AML-193 (cell line): ENCODE measurements at regions not wholly inside any gene's neighbourhood (a gene's known extent, or its start where the extent isn't known, plus 50 kb on each side); places are given as distances from the start of the nearest gene placed in this dataset.
A peak's percentile ranks its signal among the peaks of the same experiment; 100 is the strongest.
"Not testable (repeated sequence)": the region's sequence is repeated elsewhere in the genome, so short reads cannot be mapped to it uniquely, and the experiment has no call there.

ENCODE experiments used
- DNase-seq, 2 experiments: peaks; one replicate each; lab custom pipeline; 2025; lab: John Stamatoyannopoulos, UW

- no peak for DNase-seq
These were observed 136.1 kb downstream of the DISP1 start for GRCh38 chr1:222950892-222951291.

DNA sequence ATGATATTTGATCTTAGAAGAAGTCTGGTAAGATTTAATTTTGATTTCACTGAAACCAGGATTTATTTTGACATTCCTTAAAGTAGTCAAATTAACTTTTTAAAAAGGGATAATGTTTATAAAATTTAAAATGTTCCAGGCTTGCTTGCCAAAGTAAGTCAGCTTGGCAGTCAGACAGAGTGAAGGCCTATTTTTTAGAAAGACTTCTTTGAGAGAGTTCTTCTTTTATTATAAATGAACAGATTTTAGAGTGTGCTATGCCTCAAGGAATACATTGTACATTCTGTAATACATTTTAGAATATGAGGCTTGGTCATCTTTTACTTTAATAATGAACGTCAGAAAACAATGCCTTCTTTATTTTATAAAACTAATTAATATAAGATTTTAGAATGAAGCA is 138.7 kb downstream of the DISP1 start:
- DNase-seq, result no peak

- DNase-seq, result no peak
These were observed 141.1 kb downstream of the DISP1 start for GRCh38 chr1:222955964-222956363.

GRCh38 chr1:222956601-222957000 is 141.8 kb downstream of the DISP1 start:
- no peak for DNase-seq

DNA sequence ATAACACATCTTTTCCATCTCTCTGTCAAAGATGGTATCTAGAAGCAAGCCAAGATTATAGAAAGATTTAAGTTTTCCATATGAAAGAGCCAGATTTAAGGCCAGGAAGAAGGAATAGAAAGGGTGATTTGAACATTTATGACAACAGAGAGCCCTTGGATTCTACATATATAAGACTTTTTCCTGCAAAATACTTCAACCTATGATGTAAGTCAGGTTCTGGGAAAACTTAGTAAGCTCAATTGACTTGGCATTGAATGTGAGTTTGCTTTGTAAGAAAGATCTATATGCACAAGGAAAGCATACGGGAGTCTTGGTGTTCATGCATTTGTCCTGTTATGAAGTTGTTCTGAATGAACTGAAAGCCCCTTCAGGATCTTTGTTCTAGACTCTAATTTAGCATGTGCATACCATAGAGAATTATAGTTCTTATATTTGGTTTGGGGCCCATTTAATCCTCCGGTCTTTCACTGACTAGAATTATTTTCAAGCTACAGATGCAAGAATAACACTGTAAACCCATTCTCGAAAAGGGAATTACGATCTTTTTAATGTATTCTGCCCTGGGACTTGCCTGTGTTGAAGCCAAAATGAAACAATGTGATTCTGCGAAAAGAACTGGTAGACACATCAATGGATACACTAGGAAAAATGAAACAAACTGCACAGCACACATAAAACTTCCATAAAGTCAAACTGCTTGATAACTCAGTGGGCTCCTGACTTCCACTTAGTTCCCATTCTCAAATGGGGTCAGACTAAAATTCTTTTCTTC is 152.8 kb downstream of the DISP1 start:
- DNase-seq, result no peak

DNA sequence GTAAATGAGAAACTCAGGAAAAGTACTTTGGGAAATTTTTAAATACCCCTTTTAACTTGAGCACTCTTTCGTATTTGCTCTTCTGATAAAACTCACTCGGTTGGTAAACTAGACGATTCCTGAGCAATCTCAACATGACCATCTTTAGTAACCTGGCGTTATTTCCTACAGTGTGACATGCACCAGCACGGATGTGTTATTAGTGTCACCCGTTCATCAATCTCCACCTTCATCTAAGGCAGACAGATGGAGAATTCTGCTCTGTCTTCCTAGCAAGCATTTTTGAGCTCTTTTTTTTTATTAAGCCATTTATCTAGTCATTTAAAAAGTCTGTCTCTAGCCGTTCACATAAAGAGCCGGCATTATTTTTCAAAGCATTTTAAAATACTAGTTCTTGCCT is 155.2 kb downstream of the DISP1 start:
- no peak for DNase-seq

GRCh38 chr1:222970711-222971110 is 155.9 kb downstream of the DISP1 start:
- DNase-seq, result no peak

- no peak for DNase-seq
These were observed 156.3 kb downstream of the DISP1 start for GRCh38 chr1:222971146-222971545.

- no peak for DNase-seq
These were observed 158.7 kb downstream of the DISP1 start for GRCh38 chr1:222973561-222973960.

DNA sequence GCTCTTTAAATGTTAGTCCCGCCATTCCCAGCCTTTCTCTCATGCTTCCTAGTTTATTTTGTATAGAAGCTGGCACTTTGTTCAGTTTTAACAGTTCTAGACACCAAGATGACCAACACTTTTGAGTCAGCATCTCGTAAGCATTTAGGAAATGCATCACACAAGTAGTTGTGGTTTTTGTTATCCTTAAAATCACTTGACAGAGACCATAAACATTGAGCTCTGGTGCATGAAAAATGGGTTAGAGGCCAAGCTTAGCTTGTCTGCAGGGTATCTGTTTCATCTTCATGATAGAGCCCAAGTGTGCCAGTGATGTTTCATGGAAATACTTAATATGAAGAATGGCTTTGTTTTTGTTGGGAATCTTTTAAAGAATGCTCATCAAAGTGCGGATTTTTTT is 159.7 kb downstream of the DISP1 start:
- DNase-seq, result no peak

GRCh38 chr1:222975472-222976122 is 160.8 kb downstream of the DISP1 start:
- no peak for DNase-seq

DNA sequence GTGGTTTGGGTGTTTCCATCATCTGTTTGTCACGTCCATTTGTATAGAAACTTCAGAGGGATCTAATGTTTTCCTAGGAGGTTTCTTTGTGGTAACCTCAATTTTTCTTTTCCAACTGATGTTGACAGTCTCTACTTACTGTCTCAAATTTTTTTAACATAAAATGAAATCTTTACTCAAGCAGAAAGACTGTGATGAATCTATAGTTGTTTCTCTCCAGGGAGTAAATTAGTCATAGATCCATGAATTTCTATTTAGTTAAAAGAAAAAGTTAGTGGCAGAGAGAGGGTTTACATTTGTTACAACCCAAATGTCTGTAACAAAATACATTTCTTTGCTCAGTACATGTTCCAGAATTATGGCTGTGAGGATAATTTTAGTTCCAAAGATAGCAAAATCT is 161.6 kb downstream of the DISP1 start:
- no peak for DNase-seq

GRCh38 chr1:222977294-222977693 is 162.5 kb downstream of the DISP1 start:
- not testable (repeated sequence) for DNase-seq

- no peak for DNase-seq
These were observed 163.5 kb downstream of the TLR5 start for GRCh38 chr1:222979561-222979960.

DNA sequence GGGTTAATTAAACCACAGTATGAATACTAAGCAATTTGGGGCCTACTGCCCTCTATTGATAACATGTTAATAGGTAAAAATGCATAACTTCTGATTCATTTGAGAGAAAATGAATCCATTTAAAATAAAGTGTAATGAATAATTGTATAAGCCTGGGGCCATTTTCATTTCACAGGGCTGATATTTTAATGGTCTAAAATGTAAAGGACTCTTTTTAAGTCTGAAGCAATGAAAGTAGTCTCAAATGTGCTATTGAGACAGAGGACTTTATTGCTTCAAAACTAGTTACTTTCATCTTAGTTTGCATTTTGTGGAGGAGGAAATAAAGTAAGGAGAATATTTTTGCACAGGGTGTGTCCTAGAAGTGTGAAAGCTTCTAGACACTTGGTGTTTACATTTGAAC is 155.4 kb downstream of the TLR5 start:
- no peak for DNase-seq

GRCh38 chr1:222989443-222989842 is 153.6 kb downstream of the TLR5 start:
- no peak for DNase-seq

DNA sequence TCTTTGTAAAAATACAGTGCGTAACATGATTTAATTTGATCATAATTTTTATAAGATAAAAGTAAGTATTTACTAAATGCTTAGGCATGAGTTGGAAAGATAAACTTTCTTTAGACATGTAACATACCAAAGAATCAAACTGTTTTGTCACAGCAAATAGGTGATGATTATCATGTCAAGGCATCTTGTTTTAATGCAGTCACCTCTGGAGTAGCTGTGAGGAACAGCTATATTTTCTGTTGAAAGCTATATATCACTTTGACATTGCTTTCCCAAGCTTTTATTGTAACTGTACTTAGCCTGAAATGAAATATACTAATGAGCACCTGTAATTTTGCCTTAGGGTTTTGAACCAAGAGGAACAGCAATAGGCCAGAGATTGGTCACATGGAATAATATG is 151.9 kb downstream of the TLR5 start:
- no peak for DNase-seq

DNA sequence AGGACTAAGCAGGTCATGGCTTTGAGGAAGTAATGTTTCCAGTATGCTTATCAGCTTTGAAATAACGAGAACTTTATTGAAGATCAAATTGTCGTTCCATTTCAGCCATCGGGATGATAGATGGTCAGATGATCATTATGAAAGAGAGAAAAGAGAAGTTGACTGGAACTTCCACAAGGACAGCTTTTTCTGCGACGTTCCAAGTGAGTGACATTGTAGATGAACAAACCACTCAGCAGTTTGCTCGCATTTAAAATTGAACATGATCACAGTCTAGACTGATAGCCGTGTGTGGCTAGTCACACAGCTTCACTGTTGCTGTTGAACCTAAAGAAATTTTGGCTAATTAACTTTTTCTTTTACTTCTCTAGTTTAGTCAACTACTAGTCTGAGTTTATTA is 151.1 kb downstream of the TLR5 start:
- no peak for DNase-seq

DNA sequence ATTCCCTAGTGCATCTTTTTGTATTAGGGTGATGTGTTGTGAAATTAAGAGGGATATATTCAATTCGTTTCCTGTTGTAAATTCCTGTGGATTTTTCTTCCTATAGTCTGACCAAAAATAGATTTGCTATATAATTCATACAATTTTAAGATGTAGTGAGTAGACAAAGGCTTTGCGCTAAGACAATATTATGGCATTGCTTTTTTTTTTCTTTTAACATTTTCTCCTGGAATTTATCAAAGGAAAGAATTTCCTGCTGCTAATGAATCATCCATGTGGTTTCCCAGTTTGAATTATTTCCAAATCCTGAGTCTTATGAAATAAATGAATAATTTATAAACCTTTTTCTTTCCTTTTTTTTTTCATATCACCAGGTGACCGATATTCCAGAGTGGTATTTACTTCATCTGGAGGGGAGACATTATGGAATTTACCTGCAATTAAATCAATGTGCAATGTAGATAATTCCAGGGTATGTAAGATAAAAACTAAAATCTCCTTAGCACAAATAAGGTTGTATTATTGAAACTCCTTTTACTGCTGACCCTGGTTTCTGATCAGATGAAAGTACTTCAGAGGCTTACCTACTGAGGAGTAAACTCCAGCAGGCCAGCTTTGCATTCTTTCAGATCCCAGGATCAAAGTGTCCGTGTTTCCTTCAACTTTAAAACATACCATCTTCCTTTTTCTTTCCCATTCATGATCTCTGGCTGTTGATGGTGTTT is 148.4 kb downstream of the TLR5 start:
- no peak for DNase-seq

DNA sequence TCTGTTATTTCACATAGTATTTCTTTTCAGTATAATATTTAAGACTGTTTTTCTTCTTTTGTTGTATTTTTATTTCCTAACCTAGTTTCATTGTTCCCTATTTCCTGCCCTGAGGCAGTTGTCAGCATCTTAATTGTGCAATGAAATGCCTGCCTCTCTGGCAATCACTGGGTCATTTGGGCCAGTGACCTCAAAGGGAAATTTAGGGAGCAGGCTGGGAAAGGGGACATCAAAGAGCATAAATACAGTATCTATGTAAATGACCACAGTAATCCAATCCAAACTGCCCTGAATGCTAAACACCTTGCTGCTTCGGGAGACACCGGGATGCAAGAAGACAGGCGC is 147.8 kb downstream of the TLR5 start:
- peak; percentile 22 to 29 for DNase-seq

DNA sequence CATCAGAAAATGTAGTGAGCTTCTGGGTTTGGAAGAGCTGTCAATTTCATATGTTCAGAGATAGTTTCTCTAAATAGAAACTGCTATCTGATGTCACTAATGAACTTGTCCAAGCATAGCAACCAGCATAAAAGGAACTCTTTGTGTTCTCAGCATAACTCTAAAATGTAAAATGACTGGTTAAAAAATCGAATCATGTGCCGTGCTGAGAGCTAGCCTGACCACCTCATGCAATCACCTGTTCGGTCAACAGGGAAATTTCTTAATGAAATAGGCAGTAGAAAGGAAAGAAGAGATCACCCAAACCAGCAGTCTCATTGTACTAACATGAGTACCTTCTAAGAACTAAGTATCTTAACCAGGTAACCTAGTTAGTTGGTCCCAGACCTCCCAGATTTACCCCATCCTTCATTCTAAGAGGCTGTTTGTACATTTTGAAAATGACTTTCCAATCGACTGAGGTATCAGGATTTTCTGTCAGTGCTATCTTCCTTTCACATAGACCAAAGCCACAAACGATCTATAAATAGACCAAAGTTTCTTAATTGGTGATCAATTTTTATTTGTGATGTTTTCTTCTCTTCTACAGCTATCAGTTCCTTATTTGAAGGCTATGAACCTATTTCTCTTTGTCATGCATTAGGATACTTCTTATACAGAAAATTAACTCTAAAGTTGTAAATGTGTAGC is 147.3 kb downstream of the TLR5 start:
- no peak for DNase-seq

DNA sequence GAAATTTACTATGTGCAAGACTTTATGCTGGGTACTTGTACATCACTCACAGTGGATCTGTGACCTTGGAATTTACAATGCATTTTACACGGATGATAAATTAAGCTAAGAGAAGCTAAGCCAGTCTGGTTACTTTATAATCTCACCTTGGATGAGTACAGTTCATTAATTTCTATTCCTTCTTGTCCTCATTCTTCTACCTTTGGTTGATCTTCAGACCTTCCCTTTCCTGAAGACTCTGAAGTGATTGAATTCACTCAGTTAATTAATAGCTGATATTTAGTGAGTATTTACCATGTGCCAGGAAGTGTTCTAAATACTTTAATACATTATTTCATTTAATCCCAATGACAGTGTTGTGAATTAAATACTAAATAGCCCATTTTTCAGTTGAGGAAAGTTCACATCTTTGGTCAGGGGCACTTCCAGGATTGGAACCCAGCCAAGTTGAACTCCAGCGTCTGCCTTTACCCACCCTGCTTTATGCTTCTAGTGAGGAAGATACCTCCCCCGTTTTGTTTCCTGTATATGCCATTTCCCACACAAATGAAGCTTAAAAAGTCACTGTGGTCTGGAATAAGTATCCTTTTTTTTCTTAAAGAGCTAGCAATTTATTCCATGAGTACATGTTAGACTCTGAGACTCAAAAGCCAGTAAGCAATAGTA is 146.6 kb downstream of the TLR5 start:
- no peak for DNase-seq
